B cell (primary cell): ENCODE measurements at regions not wholly inside any gene's neighbourhood (a gene's known extent, or its start where the extent isn't known, plus 50 kb on each side); places are given as distances from the start of the nearest gene placed in this dataset.

Source experiments
- ATAC-seq: fragments of 200-7000 bp; cut with Tn5 transposase; one replicate; pipeline ENCODE4 v1.10.0; 2021; ENCODE audit warnings: low read depth, mild to moderate bottlenecking, moderate number of reproducible peaks, moderate library complexity
- CTCF ChIA-PET: fragments of 350-600 bp; sonication (Branson Sonifier 250); formaldehyde crosslinking; loops from one replicate; lab custom pipeline; 2021; ENCODE audit warnings: antibody characterized with exemption, inconsistent platforms; lab: Charles Lee
- POLR2A ChIA-PET: fragments of 350-600 bp; sonication (Branson Sonifier 250); formaldehyde crosslinking; loops from one replicate; lab custom pipeline; 2021; ENCODE audit warnings: antibody characterized with exemption; lab: Charles Lee
- DNase-seq: peaks from one replicate; pipeline ENCODE4 v3.0.0; 2013
- H2AFZ ChIP-seq: 2 replicates; pipeline ENCODE4 v1.6.1; 2012; ENCODE audit warnings: mild to moderate bottlenecking, low read depth, low read length; ENCODE audit not compliant: insufficient read depth, poor library complexity, severe bottlenecking
- H3K27ac ChIP-seq, 2 donors: 1 replicate in 1 of 2; 2 replicates in 1 of 2; pipeline ENCODE4 v1.5.1; 2012 to 2013; ENCODE audit warnings: low read length in 2 of 2, mild to moderate bottlenecking in 2 of 2, moderate library complexity in 1 of 2
- H3K27me3 ChIP-seq, 4 experiments: fragments of 200-600 bp in 1 of 4; sonication (generic) in 1 of 4; replicated peaks in 1 of 4; 1 replicate in 2 of 4; 2 replicates in 2 of 4; pipeline versions ENCODE4 v1.6.1 to v1.7.0; 2013 to 2016; ENCODE audit warnings: low read length in 3 of 4, mild to moderate bottlenecking in 2 of 4, mixed read lengths in 1 of 4, moderate library complexity in 1 of 4; ENCODE audit not compliant: insufficient read depth in 4 of 4, control insufficient read depth in 3 of 4; ENCODE audit errors: control extremely low read depth in 1 of 4
- H3K36me3 ChIP-seq, 2 experiments: replicated peaks in 1 of 2; 1 replicate in 1 of 2; 2 replicates in 1 of 2; pipeline versions ENCODE4 v1.6.1 to v1.7.1; 2013; ENCODE audit warnings: low read length in 1 of 2; ENCODE audit not compliant: insufficient read depth in 2 of 2, control insufficient read depth in 1 of 2; ENCODE audit errors: control extremely low read depth in 1 of 2, extremely low read depth in 1 of 2
- H3K4me1 ChIP-seq, 2 donors: fragments of 200-600 bp in 1 of 2; sonication (generic) in 1 of 2; 1 replicate in 1 of 2; 2 replicates in 1 of 2; pipeline versions ENCODE4 v1.5.1 to v1.6.1; 2013 to 2017; ENCODE audit warnings: low read length in 2 of 2; ENCODE audit not compliant: control insufficient read depth in 2 of 2, insufficient read depth in 2 of 2
- H3K4me2 ChIP-seq: replicated peaks from 2 replicates; pipeline ENCODE3; 2012; ENCODE audit warnings: mild to moderate bottlenecking, low read depth, low read length; ENCODE audit not compliant: poor library complexity, severe bottlenecking
- H3K4me3 ChIP-seq, 5 experiments: fragments of 200-600 bp in 1 of 5; sonication (generic) in 1 of 5; 1 replicate in 3 of 5; 2 replicates in 2 of 5; pipeline versions ENCODE4 v1.5.1 to v1.7.0; 2011 to 2016; ENCODE audit warnings: low read length in 4 of 5, mild to moderate bottlenecking in 4 of 5, low read depth in 2 of 5, control low read depth in 1 of 5, moderate library complexity in 1 of 5; ENCODE audit not compliant: insufficient read depth in 1 of 5; ENCODE audit errors: control extremely low read depth in 1 of 5, extremely low read depth in 1 of 5
- H3K79me2 ChIP-seq: fragments of 200-600 bp; sonication (generic); one replicate; pipeline ENCODE4 v1.6.0; 2016; ENCODE audit warnings: low read length; ENCODE audit not compliant: control insufficient read depth, insufficient read depth
- H3K9ac ChIP-seq: fragments of 200-600 bp; sonication (generic); 2 replicates; pipeline ENCODE4 v1.6.1; 2017; ENCODE audit warnings: mild to moderate bottlenecking, low read length, moderate library complexity
- H3K9me3 ChIP-seq, 3 donors: one replicate each; pipeline versions ENCODE4 v1.6.1 to v1.7.1; 2013; ENCODE audit warnings: low read length in 2 of 3; ENCODE audit not compliant: control insufficient read depth in 2 of 3, insufficient read depth in 1 of 3; ENCODE audit errors: control extremely low read depth in 1 of 3
- H4K20me1 ChIP-seq: 2 replicates; pipeline ENCODE4 v1.6.0; 2012; ENCODE audit warnings: mild to moderate bottlenecking, low read length; ENCODE audit not compliant: insufficient read depth, control insufficient read depth, poor library complexity, severe bottlenecking
- H3K27ac Mint-ChIP-seq: one replicate; pipeline ENCODE4 v1.8.0; 2021; ENCODE audit warnings: mixed read lengths
- H3K27me3 Mint-ChIP-seq: one replicate; pipeline ENCODE4 v1.8.0; 2021; ENCODE audit warnings: mixed read lengths
- H3K4me1 Mint-ChIP-seq: one replicate; pipeline ENCODE4 v1.8.0; 2021; ENCODE audit warnings: mixed read lengths
- H3K4me3 Mint-ChIP-seq: one replicate; pipeline ENCODE4 v1.8.0; 2021; ENCODE audit warnings: mixed read lengths
- H3K9me3 Mint-ChIP-seq: one replicate; pipeline ENCODE4 v1.8.0; 2022; ENCODE audit warnings: mixed read lengths; ENCODE audit not compliant: insufficient read depth
- CTCF ChIP-seq: fragments of 200-600 bp; IDR thresholded peaks from one replicate; pipeline ENCODE4 v1.8.0; 2022; ENCODE audit warnings: antibody characterized with exemption, mild to moderate bottlenecking
- EZH2 ChIP-seq: IDR thresholded peaks from 2 replicates; pipeline ENCODE4 v1.6.1; 2012; ENCODE audit warnings: borderline replicate concordance, low read depth, mild to moderate bottlenecking, moderate library complexity, low read length; ENCODE audit not compliant: insufficient read depth, poor library complexity, severe bottlenecking
- WGBS: methylation state at CpG from one replicate; pipeline ENCODE4 v1.1.5; 2013; ENCODE audit warnings: missing lambda C conversion rate; ENCODE audit not compliant: insufficient coverage; 5-methylcytosine and 5-hydroxymethylcytosine counted together
- intact Hi-C: fragments of 100-400 bp; cut with micrococcal nuclease; formaldehyde crosslinking; loops from one replicate; pipeline ENCODE4 v1.10.0; 2022

- intact Hi-C loops, result no loop called here
- no peaks in the 10 kb centered on the region for H3K4me1 ChIP-seq
- ATAC-seq (no peak), DNase-seq (no peak)
- no peak overlapping the region for H3K27ac ChIP-seq
- no peak overlapping the region for H3K4me3 ChIP-seq
- no peak overlapping the region for H2AFZ ChIP-seq
- TF ChIP-seq EZH2 (no peak), CTCF (no peak)
- no peak overlapping the region for H3K4me2 ChIP-seq
- H4K20me1 ChIP-seq, result no peaks in the 10 kb centered on the region
- H3K9me3 ChIP-seq, result peaks cover 0 to 3% (median 0%) of the 10 kb centered on the region in 3 donors
- CTCF ChIA-PET, result no interaction called here
- H3K9ac ChIP-seq, result no peak overlapping the region
- no peaks in the 10 kb centered on the region for H3K36me3 ChIP-seq
- H3K79me2 ChIP-seq, result no peaks in the 10 kb centered on the region
- Mint-ChIP-seq H3K4me1 (no peaks in the 10 kb centered on the region), H3K27ac (no peak overlapping the region), H3K9me3 (peaks cover 2% of the 10 kb centered on the region), H3K4me3 (no peak overlapping the region), H3K27me3 (no peaks in the 10 kb centered on the region)
- no CpG with 5 or more reads among the region's 4 CpGs for WGBS
- POLR2A ChIA-PET, result no interaction called here
- H3K27me3 ChIP-seq, result no peaks in the 10 kb centered on the region
Observed at GRCh38 chr17:52776234-52776633, 617.7 kb upstream of the CA10 start.

- intact Hi-C loops, result no loop called here
- Histone ChIP-seq H3K27me3 (no peaks in the 10 kb centered on the region), H2AFZ (no peak overlapping the region), H3K79me2 (no peaks in the 10 kb centered on the region), H3K4me3 (no peak overlapping the region), H3K9ac (no peak overlapping the region), H3K4me2 (no peak overlapping the region), H3K27ac (no peak overlapping the region), H3K9me3 (peaks cover 1 to 11% (median 5%) of the 10 kb centered on the region in 3 donors), H3K4me1 (no peaks in the 10 kb centered on the region), H4K20me1 (no peaks in the 10 kb centered on the region), H3K36me3 (no peaks in the 10 kb centered on the region)
- 86% methylated on average over 1 of the region's 1 CpG for WGBS
- Mint-ChIP-seq H3K27ac (no peak overlapping the region), H3K4me1 (no peaks in the 10 kb centered on the region), H3K4me3 (no peak overlapping the region), H3K9me3 (peaks cover 8% of the 10 kb centered on the region), H3K27me3 (no peaks in the 10 kb centered on the region)
- ChIA-PET CTCF (no interaction called here), POLR2A (no interaction called here)
- no peak for ATAC-seq
- no peak for TF ChIP-seq EZH2
- no peak for TF ChIP-seq CTCF
- DNase-seq, result no peak
Observed at GRCh38 chr17:52762794-52763167, 604.3 kb upstream of the CA10 start.
